ENCODE measurements at regions not wholly inside any gene's neighbourhood (a gene's known extent, or its start where the extent isn't known, plus 50 kb on each side); places are given as distances from the start of the nearest gene placed in this dataset.

DNA sequence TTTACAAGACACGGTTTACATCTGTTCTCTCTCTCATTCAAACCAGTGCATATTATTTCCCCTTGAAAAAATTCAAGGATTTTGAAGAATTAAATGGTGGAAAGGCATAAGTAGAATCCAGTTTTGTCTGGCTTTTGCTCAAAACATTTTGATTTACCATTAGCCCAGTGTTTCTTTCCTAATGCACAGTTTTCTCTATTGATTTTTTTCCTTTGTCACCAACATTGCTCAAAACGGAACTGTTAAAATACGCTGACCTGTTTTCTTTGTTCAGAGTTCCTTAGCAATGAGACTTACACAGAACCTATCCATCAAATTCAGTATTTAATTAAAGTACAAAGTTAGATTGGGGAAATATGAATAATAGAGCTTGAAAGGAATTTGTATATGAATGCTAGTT, 162.4 kb downstream of the S1PR1 start:
- TF ChIP-seq, protein P1, sequence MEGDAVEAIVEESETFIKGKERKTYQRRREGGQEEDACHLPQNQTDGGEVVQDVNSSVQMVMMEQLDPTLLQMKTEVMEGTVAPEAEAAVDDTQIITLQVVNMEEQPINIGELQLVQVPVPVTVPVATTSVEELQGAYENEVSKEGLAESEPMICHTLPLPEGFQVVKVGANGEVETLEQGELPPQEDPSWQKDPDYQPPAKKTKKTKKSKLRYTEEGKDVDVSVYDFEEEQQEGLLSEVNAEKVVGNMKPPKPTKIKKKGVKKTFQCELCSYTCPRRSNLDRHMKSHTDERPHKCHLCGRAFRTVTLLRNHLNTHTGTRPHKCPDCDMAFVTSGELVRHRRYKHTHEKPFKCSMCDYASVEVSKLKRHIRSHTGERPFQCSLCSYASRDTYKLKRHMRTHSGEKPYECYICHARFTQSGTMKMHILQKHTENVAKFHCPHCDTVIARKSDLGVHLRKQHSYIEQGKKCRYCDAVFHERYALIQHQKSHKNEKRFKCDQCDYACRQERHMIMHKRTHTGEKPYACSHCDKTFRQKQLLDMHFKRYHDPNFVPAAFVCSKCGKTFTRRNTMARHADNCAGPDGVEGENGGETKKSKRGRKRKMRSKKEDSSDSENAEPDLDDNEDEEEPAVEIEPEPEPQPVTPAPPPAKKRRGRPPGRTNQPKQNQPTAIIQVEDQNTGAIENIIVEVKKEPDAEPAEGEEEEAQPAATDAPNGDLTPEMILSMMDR (IDR thresholded peaks at IDR 0.05), result no peak
- TF ChIP-seq POLR2A (IDR thresholded peaks at IDR 0.05), result no peak

Data from lower leg skin (tissue), 3 donors.